CD4-positive, alpha-beta T cell (primary cell): ENCODE measurements at regions not wholly inside any gene's neighbourhood (a gene's known extent, or its start where the extent isn't known, plus 50 kb on each side); places are given as distances from the start of the nearest gene placed in this dataset.

ENCODE experiments used
- ATAC-seq: fragments of 200-7000 bp; cut with Tn5 transposase; one replicate; pipeline ENCODE4 v1.10.0; 2022; ENCODE audit warnings: mild to moderate bottlenecking; ENCODE audit not compliant: poor library complexity
- CTCF ChIA-PET: fragments of 350-600 bp; sonication (Branson Sonifier 250); formaldehyde crosslinking; loops from one replicate; lab custom pipeline; 2021; ENCODE audit warnings: antibody characterized with exemption, inconsistent platforms; lab: Charles Lee
- POLR2A ChIA-PET: fragments of 350-600 bp; sonication (Branson Sonifier 250); formaldehyde crosslinking; loops from one replicate; lab custom pipeline; 2021; ENCODE audit warnings: antibody characterized with exemption, inconsistent platforms; lab: Charles Lee
- DNase-seq, 14 experiments: peaks; one replicate each; pipeline ENCODE4 v3.0.0-alpha.2; 2013 to 2020; ENCODE audit warnings: mixed read lengths in 2 of 14
- H3K27ac ChIP-seq, 2 donors: one replicate each; pipeline versions ENCODE4 v1.5.1 to v1.7.0; 2013; ENCODE audit warnings: low read length in 2 of 2, low read depth in 1 of 2, mild to moderate bottlenecking in 1 of 2
- H3K27me3 ChIP-seq, 2 experiments: 1 replicate in 1 of 2; 2 replicates in 1 of 2; pipeline versions ENCODE4 v1.6.1 to v1.7.0; 2013; ENCODE audit warnings: low read length in 2 of 2, control low read depth in 1 of 2, mild to moderate bottlenecking in 1 of 2, moderate library complexity in 1 of 2; ENCODE audit not compliant: insufficient read depth in 2 of 2, control insufficient read depth in 1 of 2
- H3K36me3 ChIP-seq: one replicate; pipeline ENCODE4 v1.6.1; 2013; ENCODE audit warnings: low read length, control low read depth; ENCODE audit not compliant: insufficient read depth
- H3K4me1 ChIP-seq: one replicate; pipeline ENCODE4 v1.6.1; 2013; ENCODE audit warnings: low read length, control low read depth; ENCODE audit not compliant: insufficient read depth
- H3K4me3 ChIP-seq: one replicate; pipeline ENCODE4 v1.5.1; 2013; ENCODE audit warnings: mild to moderate bottlenecking, low read length, moderate library complexity
- H3K9me3 ChIP-seq, 2 experiments: 1 replicate in 1 of 2; 2 replicates in 1 of 2; pipeline versions ENCODE4 v1.6.1 to v1.7.0; 2013; ENCODE audit warnings: low read length in 2 of 2, mild to moderate bottlenecking in 2 of 2, control low read depth in 1 of 2, moderate library complexity in 1 of 2; ENCODE audit not compliant: control insufficient read depth in 1 of 2, insufficient read depth in 1 of 2
- H3K27ac Mint-ChIP-seq: one replicate; pipeline ENCODE4 v1.8.0; 2020; ENCODE audit warnings: mixed read lengths
- H3K27me3 Mint-ChIP-seq: one replicate; pipeline ENCODE4 v1.8.0; 2021; ENCODE audit warnings: mixed read lengths
- H3K36me3 Mint-ChIP-seq: one replicate; pipeline ENCODE4 v1.8.0; 2021; ENCODE audit warnings: low read depth, mixed read lengths
- H3K4me1 Mint-ChIP-seq: one replicate; pipeline ENCODE4 v1.8.0; 2021; ENCODE audit warnings: low read depth, mixed read lengths
- H3K4me3 Mint-ChIP-seq: one replicate; pipeline ENCODE4 v1.8.0; 2020; ENCODE audit warnings: mild to moderate bottlenecking, mixed read lengths
- H3K9me3 Mint-ChIP-seq: one replicate; pipeline ENCODE4 v1.8.0; 2020; ENCODE audit warnings: mixed read lengths
- CTCF ChIP-seq: fragments of 200-600 bp; IDR thresholded peaks from one replicate; pipeline ENCODE4 v1.8.0; 2022; ENCODE audit warnings: antibody characterized with exemption, mild to moderate bottlenecking
- intact Hi-C, 2 experiments: fragments of 100-400 bp; cut with DNase I in 1 of 2; cut with micrococcal nuclease in 1 of 2; formaldehyde crosslinking; loops; one replicate each; pipeline versions ENCODE4 v1.15.1 to v1.9.0; 2023 to 2025; cut with DNase I, micrococcal nuclease

- no peak overlapping the region for H3K4me3 ChIP-seq
- no peaks in the 10 kb centered on the region for H3K4me1 ChIP-seq
- ChIA-PET POLR2A (no interaction called here), CTCF (no interaction called here)
- Mint-ChIP-seq H3K4me1 (no peaks in the 10 kb centered on the region), H3K36me3 (no peaks in the 10 kb centered on the region), H3K4me3 (no peak overlapping the region), H3K27me3 (no peaks in the 10 kb centered on the region), H3K9me3 (no peaks in the 10 kb centered on the region), H3K27ac (no peak overlapping the region)
- ATAC-seq (no peak), DNase-seq (no peak)
- H3K27me3 ChIP-seq = peaks cover 0 to 2% of the 10 kb centered on the region in 2 experiments
- TF ChIP-seq CTCF = no peak
- H3K9me3 ChIP-seq = no peaks in the 10 kb centered on the region
- H3K36me3 ChIP-seq = no peaks in the 10 kb centered on the region
- intact Hi-C loops = no loop called here
- no peak overlapping the region for H3K27ac ChIP-seq
Measured at GRCh38 chr15:53256457-53256856, 466.3 kb upstream of the ONECUT1 start.

DNA sequence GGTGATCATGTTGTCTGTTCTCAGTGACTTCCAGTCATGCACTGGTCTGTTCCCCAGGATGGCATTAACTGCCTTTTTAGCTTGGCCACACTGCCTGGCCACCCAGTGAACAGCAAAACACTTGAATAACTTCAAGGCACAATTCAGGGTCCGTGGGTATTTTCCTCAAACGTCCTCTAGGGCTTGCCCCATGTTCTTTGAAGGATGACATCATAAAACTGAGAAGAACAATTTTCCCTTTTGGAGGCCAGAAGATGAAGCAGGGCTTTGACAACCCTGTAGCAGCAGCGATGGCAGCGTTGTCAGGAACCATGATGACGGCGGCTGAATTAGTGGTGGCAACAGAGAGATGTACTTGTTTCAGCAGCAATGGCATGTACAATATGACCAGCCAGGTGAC, 465.9 kb upstream of the ONECUT1 start:
- Mint-ChIP-seq H3K9me3 (no peaks in the 10 kb centered on the region), H3K4me1 (no peaks in the 10 kb centered on the region), H3K27me3 (no peaks in the 10 kb centered on the region), H3K27ac (no peak overlapping the region), H3K36me3 (no peaks in the 10 kb centered on the region), H3K4me3 (no peak overlapping the region)
- Histone ChIP-seq H3K4me1 (no peaks in the 10 kb centered on the region), H3K27me3 (peaks cover 0 to 2% of the 10 kb centered on the region in 2 experiments), H3K4me3 (no peak overlapping the region), H3K36me3 (no peaks in the 10 kb centered on the region), H3K9me3 (no peaks in the 10 kb centered on the region), H3K27ac (no peak overlapping the region)
- no peak for DNase-seq
- ChIA-PET POLR2A (no interaction called here), CTCF (no interaction called here)
- no peak for ATAC-seq
- intact Hi-C loops = no loop called here
- TF ChIP-seq CTCF = no peak

- ChIA-PET POLR2A (no interaction called here), CTCF (no interaction called here)
- no peaks in the 10 kb centered on the region for H3K9me3 ChIP-seq
- no peak for DNase-seq
- no peak for ATAC-seq
- intact Hi-C loops = no loop called here
- Mint-ChIP-seq H3K27ac (no peak overlapping the region), H3K36me3 (no peaks in the 10 kb centered on the region), H3K9me3 (peaks cover 1% of the 10 kb centered on the region), H3K4me1 (no peaks in the 10 kb centered on the region), H3K4me3 (no peak overlapping the region), H3K27me3 (no peaks in the 10 kb centered on the region)
- no peaks in the 10 kb centered on the region for H3K4me1 ChIP-seq
- no peaks in the 10 kb centered on the region for H3K36me3 ChIP-seq
- no peak overlapping the region for H3K27ac ChIP-seq
- peaks cover 0 to 2% of the 10 kb centered on the region in 2 experiments for H3K27me3 ChIP-seq
- TF ChIP-seq CTCF = no peak
- H3K4me3 ChIP-seq = no peak overlapping the region
Measured at GRCh38 chr15:53251996-53252395, 461.9 kb upstream of the ONECUT1 start.
